A673 (cell line): ENCODE measurements at regions not wholly inside any gene's neighbourhood (a gene's known extent, or its start where the extent isn't known, plus 50 kb on each side); places are given as distances from the start of the nearest gene placed in this dataset.

Experiments used
- CTCF ChIP-seq: fragments of 300-800, 200-600 bp; sonication (generic); conservative IDR thresholded peaks from 2 replicates; pipeline ENCODE4 v1.5.1; 2017; ENCODE audit warnings: low read depth, mild to moderate bottlenecking, antibody characterized with exemption, low read length, moderate library complexity, mixed read lengths
- EZH2 ChIP-seq: fragments of 200-600 bp; sonication (generic); IDR thresholded peaks from 2 replicates; pipeline ENCODE4 v1.6.1; 2017; ENCODE audit warnings: borderline replicate concordance, low read depth, mild to moderate bottlenecking, mixed read lengths, antibody characterized with exemption, low read length; ENCODE audit not compliant: poor library complexity, severe bottlenecking

GRCh38 chr5:90311401-90311800 is 98.2 kb downstream of the CETN3 start:
- TF ChIP-seq CTCF (no peak), EZH2 (no peak)
